ENCODE measurements at regions not wholly inside any gene's neighbourhood (a gene's known extent, or its start where the extent isn't known, plus 50 kb on each side); places are given as distances from the start of the nearest gene placed in this dataset.

GRCh38 chr3:66603151-66603611 is 102.4 kb upstream of the LRIG1 start:
- CTCF ChIA-PET (ENCODE audit: low intra/inter-chr PET ratio) = no interaction called here
- intact Hi-C loops (cut with micrococcal nuclease) = no loop called here

More at GRCh38 chr3:66603151-66603611, 102.4 kb upstream of the LRIG1 start:
- Histone ChIP-seq H3K4me1 (replicated peaks in 1 of 2; ENCODE audit: control insufficient read depth in 2 of 2, insufficient read depth in 2 of 2, low read length in 2 of 2) (no peaks in the 10 kb centered on the region), H3K4me2 (ENCODE audit: insufficient read depth, low read length) (no peak overlapping the region), H3K4me3 (no peak overlapping the region), H3K27me3 (ENCODE audit: control insufficient read depth in 2 of 2, insufficient read depth in 2 of 2, low read length in 2 of 2) (no peaks in the 10 kb centered on the region), H2AFZ (ENCODE audit: low read depth, low read length) (no peak overlapping the region), H3K36me3 (ENCODE audit: control insufficient read depth, insufficient read depth, low read length) (no peaks in the 10 kb centered on the region), H3K9me1 (ENCODE audit: control insufficient read depth, insufficient read depth, low read length) (no peaks in the 10 kb centered on the region), H3K79me2 (ENCODE audit: control insufficient read depth, insufficient read depth, low read length) (no peaks in the 10 kb centered on the region), H3K9ac (ENCODE audit: insufficient read depth in 1 of 2, low read depth in 2 of 2, low read length in 2 of 2) (no peak overlapping the region), H4K20me1 (replicated peaks; ENCODE audit: control insufficient read depth, insufficient read depth, low read length) (no peaks in the 10 kb centered on the region), H3K9me3 (replicated peaks; ENCODE audit: control insufficient read depth, insufficient read depth, low read depth, low read length) (no peaks in the 10 kb centered on the region), H3K27ac (ENCODE audit: extremely low read depth, low read depth, low read length) (no peak overlapping the region)
- FAIRE-seq (no peak), DNase-seq (ENCODE audit: extremely low read depth in 1 of 4, low spot score in 3 of 4) (no peak), ATAC-seq (no peak)
- BruUV-seq (replicated peaks) = no TSS peak
- WGBS (ENCODE audit: insufficient coverage, low coverage, missing lambda C conversion rate) = 5% methylated on average over 4 of the region's 4 CpGs
- POLR2A ChIA-PET = no interaction called here
- TF ChIP-seq ETV1 (tag; conservative IDR thresholded peaks at IDR 0.05; ENCODE audit: low read depth) (no peak), FOXJ3 (CRISPR knock-in tag; IDR thresholded peaks at IDR 0.05) (no peak), GTF2A2 (tag; IDR thresholded peaks at IDR 0.05) (no peak), PHF21A (IDR thresholded peaks at IDR 0.05; ENCODE audit: borderline replicate concordance, low read depth) (no peak), ZNF512 (tag; IDR thresholded peaks at IDR 0.05) (no peak), TARDBP (IDR thresholded peaks at IDR 0.05) (no peak), ZNF707 (CRISPR knock-in tag; conservative IDR thresholded peaks at IDR 0.05) (no peak), MTF1 (CRISPR knock-in tag; IDR thresholded peaks at IDR 0.05; ENCODE audit: borderline replicate concordance) (no peak), ZC3H11A (IDR thresholded peaks at IDR 0.05; ENCODE audit: low read depth, low read length) (no peak), MIER1 (IDR thresholded peaks at IDR 0.05; ENCODE audit: low read depth) (no peak), BRD4 (IDR thresholded peaks at IDR 0.05) (no peak), KDM4B (IDR thresholded peaks at IDR 0.05; ENCODE audit: borderline replicate concordance in 2 of 2, low read depth in 1 of 2) (no peak), ZNF764 (CRISPR knock-in tag; IDR thresholded peaks at IDR 0.05; ENCODE audit: low read depth) (no peak), SP2 (IDR thresholded peaks at IDR 0.05; ENCODE audit: extremely low read depth, low read depth, low read length, poor library complexity, severe bottlenecking) (no peak), SFPQ (IDR thresholded peaks at IDR 0.05; ENCODE audit: low read depth, low read length) (no peak), SRSF9 (IDR thresholded peaks at IDR 0.05; ENCODE audit: borderline replicate concordance, low read depth, low read length) (no peak), SUPT5H (IDR thresholded peaks at IDR 0.05) (no peak), CBX2 (IDR thresholded peaks at IDR 0.05; ENCODE audit: insufficient read depth, low read length, poor library complexity, severe bottlenecking) (no peak), PREB (CRISPR knock-in tag; IDR thresholded peaks at IDR 0.05) (no peak), HDAC6 (IDR thresholded peaks at IDR 0.05; ENCODE audit: low read depth, low read length) (no peak)
- in situ Hi-C loops (cut with MboI) = no loop called here
